ENCODE measurements at regions not wholly inside any gene's neighbourhood (a gene's known extent, or its start where the extent isn't known, plus 50 kb on each side); places are given as distances from the start of the nearest gene placed in this dataset.

DNA sequence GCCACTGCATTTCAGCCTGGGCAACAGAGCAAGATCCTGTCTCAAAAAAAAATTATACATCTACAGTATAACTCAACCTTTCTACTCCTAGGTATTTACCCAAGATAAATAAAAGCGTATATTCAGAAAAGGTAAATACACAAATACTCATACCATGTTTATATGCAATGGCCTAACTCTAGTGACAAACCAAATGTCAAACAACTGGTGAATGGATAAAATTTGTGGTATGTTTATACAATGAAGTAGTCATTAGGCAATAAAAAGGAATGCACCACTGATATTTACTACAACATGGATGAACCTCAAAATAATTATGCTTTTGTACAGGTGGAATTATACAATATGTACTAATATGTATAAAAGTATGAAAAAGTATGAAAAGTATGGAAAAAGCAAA is 174.2 kb upstream of the GORAB start (continued):
- no peak for TF ChIP-seq CHD1 (IDR thresholded peaks at IDR 0.05; ENCODE audit: low read depth, low read length)
- no peak for TF ChIP-seq NRF1 (IDR thresholded peaks at IDR 0.05; ENCODE audit: low read depth, low read length)
- no peak for TF ChIP-seq SUZ12 (IDR thresholded peaks at IDR 0.05; ENCODE audit: low read length)
- TF ChIP-seq SP4 (IDR thresholded peaks at IDR 0.05; ENCODE audit: low read length): no peak
- no peak for TF ChIP-seq KDM5A (IDR thresholded peaks at IDR 0.05; ENCODE audit: low read length)

Data from H1 (cell line).